K562 (cell line): ENCODE measurements at regions not wholly inside any gene's neighbourhood (a gene's known extent, or its start where the extent isn't known, plus 50 kb on each side); places are given as distances from the start of the nearest gene placed in this dataset.

Experiments
- ATAC-seq: fragments of 200-7000 bp; cut with Tn5 transposase; 3 replicates; pipeline ENCODE4 v1.9.1; 2020; ENCODE audit warnings: moderate library complexity
- BruUV-seq: library from RNA; stranded (reverse); fragments of 400-500 nt; replicated peaks from 2 replicates; lab custom pipeline; 2021; lab: Mats Ljungman, UMichigan
- CTCF ChIA-PET: fragments of 300-600 bp; formaldehyde crosslinking; extraction: SDS; loops from one replicate; lab custom pipeline; 2021; ENCODE audit warnings: low intra/inter-chr PET ratio; lab: Yijun Ruan, JAX
- POLR2A ChIA-PET: fragments of 300-600, 350-650 bp; sonication (Branson Sonifier 250); formaldehyde crosslinking; extraction: SDS; loops from one replicate; lab custom pipeline; 2021; ENCODE audit warnings: antibody characterized with exemption, inconsistent platforms; lab: Yijun Ruan, JAX
- DNase-seq, 4 experiments: peaks; one replicate each; pipeline versions ENCODE4 v3.0.0 to v3.0.0-alpha.2; 2011 to 2018; ENCODE audit warnings: low spot score in 3 of 4, mixed read lengths in 3 of 4; ENCODE audit errors: extremely low read depth in 1 of 4
- FAIRE-seq: peaks from 2 replicates; lab custom pipeline; 2011; peaks lifted over from hg19 to GRCh38; lab: Jason Lieb, UNC
- H2AFZ ChIP-seq: 2 replicates; pipeline ENCODE4 v1.6.0; 2011; ENCODE audit warnings: low read depth, low read length, control low read depth, inconsistent platforms
- H3K27ac ChIP-seq: fragments of 200-600 bp; 3 replicates; pipeline ENCODE4 v1.8.0; 2011; ENCODE audit warnings: low read depth, mild to moderate bottlenecking, control low read depth, inconsistent platforms, low read length, moderate library complexity, mixed read lengths; ENCODE audit errors: extremely low read depth
- H3K27me3 ChIP-seq, 2 experiments: fragments of 300-600 bp in 1 of 2; 2 replicates in 1 of 2; 3 replicates in 1 of 2; pipeline versions ENCODE4 v1.6.0 to v1.8.0; 2011; ENCODE audit warnings: inconsistent platforms in 2 of 2, low read length in 2 of 2, mild to moderate bottlenecking in 1 of 2, mixed read lengths in 1 of 2, moderate library complexity in 1 of 2; ENCODE audit not compliant: control insufficient read depth in 2 of 2, insufficient read depth in 2 of 2
- H3K36me3 ChIP-seq: fragments of 300-600 bp; 3 replicates; pipeline ENCODE4 v1.8.0; 2011; ENCODE audit warnings: mild to moderate bottlenecking, low read length, inconsistent platforms; ENCODE audit not compliant: control insufficient read depth, insufficient read depth
- H3K4me1 ChIP-seq, 2 experiments: fragments of 200-600 bp in 1 of 2; replicated peaks in 1 of 2; 2 replicates in 1 of 2; 3 replicates in 1 of 2; pipeline versions ENCODE4 v1.5.1 to v1.8.0; 2011; ENCODE audit warnings: inconsistent platforms in 2 of 2, low read length in 2 of 2, mild to moderate bottlenecking in 1 of 2, mixed read lengths in 1 of 2, moderate library complexity in 1 of 2; ENCODE audit not compliant: control insufficient read depth in 2 of 2, insufficient read depth in 2 of 2
- H3K4me2 ChIP-seq: 2 replicates; pipeline ENCODE4 v1.6.1; 2011; ENCODE audit warnings: low read length, control low read depth, inconsistent platforms, mixed read lengths; ENCODE audit not compliant: insufficient read depth
- H3K4me3 ChIP-seq: fragments of 200-600 bp; sonication (generic), shearing (Covaris generic); 2 replicates; pipeline ENCODE4 v1.5.1; 2016; ENCODE audit warnings: control low read depth, inconsistent platforms
- H3K79me2 ChIP-seq: fragments of 200-600 bp; 3 replicates; pipeline ENCODE4 v1.8.0; 2011; ENCODE audit warnings: low read length, inconsistent platforms; ENCODE audit not compliant: control insufficient read depth, insufficient read depth
- H3K9ac ChIP-seq, 2 experiments: 2 replicates each; pipeline versions ENCODE4 v1.6.0 to v1.6.1; 2011; ENCODE audit warnings: low read depth in 2 of 2, low read length in 2 of 2, control low read depth in 1 of 2, inconsistent platforms in 1 of 2, mild to moderate bottlenecking in 1 of 2, mixed read lengths in 1 of 2; ENCODE audit not compliant: insufficient read depth in 1 of 2
- H3K9me1 ChIP-seq: one replicate; pipeline ENCODE4 v1.6.0; 2011; ENCODE audit warnings: inconsistent platforms, mild to moderate bottlenecking, low read length, moderate library complexity; ENCODE audit not compliant: control insufficient read depth, insufficient read depth
- H3K9me3 ChIP-seq: replicated peaks from 2 replicates; pipeline ENCODE4 v1.5.1; 2011; ENCODE audit warnings: low read depth, low read length, inconsistent platforms; ENCODE audit not compliant: control insufficient read depth, insufficient read depth
- H4K20me1 ChIP-seq: replicated peaks from 2 replicates; pipeline ENCODE4 v1.6.1; 2011; ENCODE audit warnings: low read length, inconsistent platforms, mixed read lengths; ENCODE audit not compliant: control insufficient read depth, insufficient read depth
- BRF1 ChIP-seq: IDR thresholded peaks from 3 replicates; pipeline ENCODE4 v1.6.1; 2011; ENCODE audit warnings: borderline replicate concordance, mild to moderate bottlenecking; ENCODE audit not compliant: insufficient read length; ENCODE audit errors: extremely low read depth
- CBX8 ChIP-seq: fragments of 200-600 bp; sonication (generic); IDR thresholded peaks from 2 replicates; pipeline ENCODE4 v1.6.1; 2012; ENCODE audit warnings: borderline replicate concordance, mixed run types, low read depth, mild to moderate bottlenecking, moderate library complexity, mixed read lengths, low read length, control low read depth, inconsistent platforms; ENCODE audit not compliant: poor library complexity, severe bottlenecking; ENCODE audit errors: extremely low read depth
- CTBP1 ChIP-seq: fragments of 450-650 bp; IDR thresholded peaks from 2 replicates; pipeline ENCODE4 v1.6.1; 2016; ENCODE audit warnings: borderline replicate concordance
- EP300 ChIP-seq: IDR thresholded peaks from 2 replicates; pipeline ENCODE4 v1.6.1; 2012; ENCODE audit warnings: low read length, improper control_type of control experiment
- NR1H2 ChIP-seq: sonication (generic); formaldehyde crosslinking; IDR thresholded peaks from 2 replicates; pipeline ENCODE4 v1.4.0; 2020; ENCODE audit warnings: mild to moderate bottlenecking, missing genetic modification reagents
- SMARCE1 ChIP-seq: fragments of 450-650 bp; IDR thresholded peaks from 2 replicates; pipeline ENCODE4 v1.7.1; 2016; ENCODE audit warnings: mild to moderate bottlenecking
- TGIF2 ChIP-seq: sonication (generic); formaldehyde crosslinking; IDR thresholded peaks from 2 replicates; pipeline ENCODE4 v1.8.1; 2022; ENCODE audit warnings: mild to moderate bottlenecking, missing genetic modification reagents, moderate library complexity
- ZNF124 ChIP-seq: sonication (generic); formaldehyde crosslinking; IDR thresholded peaks from 2 replicates; pipeline ENCODE4 v1.8.1; 2022; ENCODE audit warnings: missing genetic modification reagents
- ZNF184 ChIP-seq: sonication (generic); formaldehyde crosslinking; IDR thresholded peaks from 2 replicates; pipeline ENCODE4 v1.5.0; 2020; ENCODE audit warnings: missing genetic modification reagents
- ZNF224 ChIP-seq: sonication (generic); formaldehyde crosslinking; IDR thresholded peaks from 2 replicates; pipeline ENCODE4 v1.8.0; 2022; ENCODE audit warnings: mild to moderate bottlenecking, missing genetic modification reagents
- ZNF395 ChIP-seq: fragments of 200-800 bp; sonication (Bioruptor generic); IDR thresholded peaks from 2 replicates; pipeline ENCODE4 v1.6.1; 2017; ENCODE audit warnings: missing genetic modification characterization, missing compliant biosample characterization
- ZNF436 ChIP-seq: fragments of 250-450, 450-650 bp; sonication (Bioruptor Pico); formaldehyde crosslinking; IDR thresholded peaks from 2 replicates; pipeline ENCODE4 v1.7.0; 2020; ENCODE audit warnings: mild to moderate bottlenecking
- WGBS: fragments of 100-300 bp; shearing (Covaris generic); methylation state at CpG from one replicate; pipeline ENCODE4 v1.1.6; 2016; ENCODE audit warnings: low coverage, mixed read lengths; ENCODE audit not compliant: insufficient coverage; ENCODE audit errors: missing lambda C conversion rate; 5-methylcytosine and 5-hydroxymethylcytosine counted together
- in situ Hi-C: fragments of 300-500 bp; cut with MboI; formaldehyde crosslinking; loops from 4 replicates; pipeline ENCODE4 v1.15.0; 2018; ENCODE audit warnings: inconsistent platforms, mixed read lengths
- intact Hi-C: fragments of 100-400 bp; cut with micrococcal nuclease; formaldehyde crosslinking; loops from 2 replicates; pipeline ENCODE4 v1.14.2; 2022
- TF ChIP-seq, protein P1 (sequence below): sonication (generic); formaldehyde crosslinking; IDR thresholded peaks from 2 replicates; pipeline ENCODE4 v1.8.1; 2022; ENCODE audit warnings: missing genetic modification reagents
- TF ChIP-seq, protein P2 (sequence below): fragments of 250-450 bp; sonication (Bioruptor Pico); IDR thresholded peaks from 2 replicates; pipeline ENCODE4 v1.9.0; 2021; ENCODE audit warnings: mild to moderate bottlenecking

DNA sequence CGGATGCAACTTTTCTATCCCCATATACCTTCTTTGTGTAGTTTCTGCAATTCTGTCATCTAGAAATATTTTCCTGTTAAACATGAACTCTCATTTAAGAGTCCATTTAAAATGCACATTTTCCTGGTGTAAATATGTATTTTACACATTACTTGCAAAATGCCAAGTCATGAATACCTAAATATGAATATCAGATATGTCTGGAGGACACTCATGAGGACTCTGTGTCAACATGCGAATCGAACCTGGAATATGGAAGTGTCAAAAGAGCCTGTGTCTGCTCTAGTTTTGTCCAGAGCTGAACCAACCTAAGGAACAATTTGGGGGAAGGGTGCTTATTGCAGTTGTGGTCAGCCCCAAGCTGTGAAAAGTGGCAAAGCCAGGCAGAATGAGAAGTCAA lies 163.7 kb upstream of the CELF2 start:
- H3K9me3 ChIP-seq: no peaks in the 10 kb centered on the region
- no TSS peak for BruUV-seq
- FAIRE-seq: no peak
- no peak overlapping the region for H3K4me2 ChIP-seq
- ATAC-seq: no peak
- H2AFZ ChIP-seq: no peak overlapping the region
- no peak for DNase-seq
- no peaks in the 10 kb centered on the region for H3K79me2 ChIP-seq
- H3K36me3 ChIP-seq: no peaks in the 10 kb centered on the region
- POLR2A ChIA-PET: no interaction called here
- no peaks in the 10 kb centered on the region for H3K9me1 ChIP-seq
- TF ChIP-seq NR1H2: no peak
- TF ChIP-seq BRF1: no peak
- TF ChIP-seq SMARCE1: no peak
- no peak for TF ChIP-seq CBX8
- TF ChIP-seq EP300: no peak
- TF ChIP-seq, protein P1, sequence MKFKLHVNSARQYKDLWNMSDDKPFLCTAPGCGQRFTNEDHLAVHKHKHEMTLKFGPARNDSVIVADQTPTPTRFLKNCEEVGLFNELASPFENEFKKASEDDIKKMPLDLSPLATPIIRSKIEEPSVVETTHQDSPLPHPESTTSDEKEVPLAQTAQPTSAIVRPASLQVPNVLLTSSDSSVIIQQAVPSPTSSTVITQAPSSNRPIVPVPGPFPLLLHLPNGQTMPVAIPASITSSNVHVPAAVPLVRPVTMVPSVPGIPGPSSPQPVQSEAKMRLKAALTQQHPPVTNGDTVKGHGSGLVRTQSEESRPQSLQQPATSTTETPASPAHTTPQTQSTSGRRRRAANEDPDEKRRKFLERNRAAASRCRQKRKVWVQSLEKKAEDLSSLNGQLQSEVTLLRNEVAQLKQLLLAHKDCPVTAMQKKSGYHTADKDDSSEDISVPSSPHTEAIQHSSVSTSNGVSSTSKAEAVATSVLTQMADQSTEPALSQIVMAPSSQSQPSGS (CRISPR knock-in tag): no peak
- no peak for TF ChIP-seq ZNF224 (CRISPR knock-in tag)
- no peak for TF ChIP-seq TGIF2 (CRISPR knock-in tag)
- TF ChIP-seq ZNF436 (CRISPR knock-in tag): no peak
- no peak for TF ChIP-seq ZNF395 (CRISPR knock-in tag)
- no peak for TF ChIP-seq ZNF184 (CRISPR knock-in tag)
- TF ChIP-seq ZNF124 (CRISPR knock-in tag): no peak
- TF ChIP-seq, protein P2, sequence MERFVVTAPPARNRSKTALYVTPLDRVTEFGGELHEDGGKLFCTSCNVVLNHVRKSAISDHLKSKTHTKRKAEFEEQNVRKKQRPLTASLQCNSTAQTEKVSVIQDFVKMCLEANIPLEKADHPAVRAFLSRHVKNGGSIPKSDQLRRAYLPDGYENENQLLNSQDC: no peak
- no peak for TF ChIP-seq CTBP1
- H3K4me3 ChIP-seq: no peak overlapping the region
- in situ Hi-C loops: no loop called here
- CTCF ChIA-PET: no interaction called here
- intact Hi-C loops: no loop called here
- no peaks in the 10 kb centered on the region for H3K4me1 ChIP-seq
- no peaks in the 10 kb centered on the region for H3K27me3 ChIP-seq
- H4K20me1 ChIP-seq: no peaks in the 10 kb centered on the region
- H3K9ac ChIP-seq: no peak overlapping the region
- no peak overlapping the region for H3K27ac ChIP-seq
- 0% methylated on average over 3 of the region's 3 CpGs for WGBS
